ENCODE measurements at regions not wholly inside any gene's neighbourhood (a gene's known extent, or its start where the extent isn't known, plus 50 kb on each side); places are given as distances from the start of the nearest gene placed in this dataset.

DNA sequence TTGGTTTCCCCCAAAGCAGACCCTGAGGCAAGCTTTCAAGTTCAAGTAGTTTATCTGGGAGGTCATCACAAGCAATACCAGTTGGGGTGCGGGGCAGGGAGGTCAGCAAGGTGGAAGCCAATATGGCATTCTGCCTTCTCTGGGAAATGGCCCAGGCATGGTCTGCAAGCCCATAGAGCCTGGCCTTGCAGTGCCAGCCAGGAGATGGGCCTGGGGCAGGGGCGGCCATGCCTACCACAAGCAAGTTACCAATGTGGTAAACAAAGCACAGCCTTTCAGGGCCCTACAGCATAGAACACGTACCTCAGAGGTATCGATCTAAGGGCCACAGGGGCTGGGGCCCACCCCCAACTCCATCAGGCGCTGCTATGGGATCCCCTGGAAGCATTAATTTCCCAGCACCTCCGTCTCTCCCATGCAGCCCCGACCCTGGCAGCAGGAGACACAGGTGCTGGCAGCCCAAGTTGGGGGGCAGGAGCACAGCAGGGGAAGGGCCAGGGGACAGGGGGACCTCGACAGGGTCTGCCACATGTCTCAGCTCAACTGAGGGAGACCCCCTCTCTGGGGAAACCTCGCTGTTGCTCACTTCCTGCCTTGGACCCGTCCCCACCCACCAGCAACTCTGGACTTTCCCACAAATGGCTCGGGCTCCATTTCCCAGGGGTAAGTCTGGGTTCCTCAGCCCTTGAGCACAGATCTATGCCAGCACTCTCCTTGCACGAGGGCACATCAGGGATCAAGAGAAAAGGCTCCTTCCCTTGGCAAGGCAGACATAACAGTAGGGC is 369.0 kb downstream of the PREX1 start:
- no peak for ATAC-seq
- H3K27me3 ChIP-seq = peaks cover 0 to 26% (median 2%) of the 10 kb centered on the region in 9 donors
- H3K36me3 ChIP-seq = no peaks in the 10 kb centered on the region
- peaks cover 0 to 3% (median 0%) of the 10 kb centered on the region in 12 donors for H3K4me1 ChIP-seq
- no peak overlapping the region for H3K27ac ChIP-seq
- 73 to 84% (median 82%) methylated on average over 11 to 12 of the region's 12 CpGs for WGBS, 4 donors
- H3K9me3 ChIP-seq = no peaks in the 10 kb centered on the region
- no peak overlapping the region for H3K4me3 ChIP-seq
- no peak for DNase-seq
- intact Hi-C loops (cut with DNase I) = no loop called here
- TF ChIP-seq POLR2A (IDR thresholded peaks at IDR 0.05) (no peak), CTCF (IDR thresholded peaks at IDR 0.05) (no peak)

DNA sequence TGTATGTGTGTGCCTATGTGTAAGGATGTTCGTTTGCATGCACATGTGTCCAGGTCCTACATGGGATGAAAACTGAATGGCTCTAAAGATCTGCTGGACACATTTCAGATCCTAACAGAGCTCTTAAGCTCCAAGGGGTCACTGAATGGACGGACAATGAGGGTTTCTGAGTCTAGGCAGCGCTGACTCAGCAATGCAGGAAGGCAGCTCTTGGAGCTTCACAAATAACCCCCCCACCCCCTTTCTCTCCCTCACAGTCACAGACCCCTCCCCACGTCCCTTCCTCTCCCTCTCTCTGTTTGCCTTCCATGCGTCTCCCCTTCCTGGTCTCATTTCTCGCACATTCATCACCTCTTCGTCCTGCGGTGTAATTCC is 369.8 kb downstream of the PREX1 start:
- intact Hi-C loops (cut with DNase I) = no loop called here
- Histone ChIP-seq H3K4me3 (no peak overlapping the region), H3K36me3 (no peaks in the 10 kb centered on the region), H3K27me3 (peaks cover 0 to 26% (median 2%) of the 10 kb centered on the region in 9 donors), H3K4me1 (no peaks in the 10 kb centered on the region), H3K27ac (no peak overlapping the region), H3K9me3 (no peaks in the 10 kb centered on the region)
- WGBS, 4 donors = 79 to 90% (median 87%) methylated on average over 8 of the region's 8 CpGs
- ATAC-seq (no peak), DNase-seq (no peak)
- no peak for TF ChIP-seq POLR2A (IDR thresholded peaks at IDR 0.05)
- TF ChIP-seq CTCF (IDR thresholded peaks at IDR 0.05) = no peak

DNA sequence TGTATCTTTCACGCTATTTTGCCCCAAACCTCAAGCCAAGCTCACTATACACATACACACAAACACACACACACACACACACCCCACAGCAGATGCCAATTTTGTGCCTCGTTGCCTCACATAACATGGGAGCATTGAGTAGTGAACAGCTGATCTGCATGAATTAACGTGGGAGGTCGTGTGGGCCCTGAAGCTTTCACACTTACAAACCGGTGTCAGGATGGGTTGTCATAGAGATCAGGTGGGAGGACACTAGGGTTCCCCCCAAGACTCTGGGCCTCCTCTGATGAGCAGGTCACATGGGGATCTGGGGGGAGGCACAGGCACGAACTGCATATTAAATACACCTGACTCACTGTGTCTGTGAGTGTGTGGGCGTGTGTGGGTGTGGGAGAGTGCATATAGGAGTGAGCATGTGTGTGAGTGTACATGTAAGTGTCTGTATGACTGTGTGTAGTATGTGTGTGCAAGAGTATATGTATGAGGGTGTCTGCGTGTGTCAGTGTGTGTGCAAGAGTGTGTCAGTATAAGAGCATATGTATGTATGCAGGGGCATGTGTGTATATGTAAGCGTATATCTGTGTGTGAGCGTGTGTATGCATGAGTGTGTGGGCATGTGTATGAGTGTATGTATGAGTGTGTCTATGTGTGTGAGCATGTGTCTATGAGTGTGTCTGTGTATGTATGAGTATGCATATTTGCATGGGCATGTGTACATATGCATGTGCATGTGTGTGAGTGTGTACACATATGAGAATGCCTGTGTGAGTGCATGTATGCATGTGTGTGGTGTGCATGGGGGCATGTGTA is 370.4 kb downstream of the PREX1 start:
- ATAC-seq (peak in 1 of 4 donors; percentile 25), DNase-seq (no peak)
- Histone ChIP-seq H3K4me1 (no peaks in the 10 kb centered on the region), H3K36me3 (no peaks in the 10 kb centered on the region), H3K27me3 (peaks cover 0 to 26% (median 2%) of the 10 kb centered on the region in 9 donors), H3K9me3 (no peaks in the 10 kb centered on the region), H3K4me3 (no peak overlapping the region), H3K27ac (no peak overlapping the region)
- WGBS, 4 donors = 84 to 90% (median 87%) methylated on average over 10 of the region's 10 CpGs
- TF ChIP-seq POLR2A (IDR thresholded peaks at IDR 0.05) (no peak), CTCF (IDR thresholded peaks at IDR 0.05) (no peak)
- intact Hi-C loops (cut with DNase I) = no loop called here
